Nephron (organoid): ENCODE measurements at regions not wholly inside any gene's neighbourhood (a gene's known extent, or its start where the extent isn't known, plus 50 kb on each side); places are given as distances from the start of the nearest gene placed in this dataset.

Source experiments
- H3K27ac Mint-ChIP-seq, 3 experiments: 2 replicates each; pipeline ENCODE4 v1.8.0; 2020; ENCODE audit warnings: mixed read lengths in 3 of 3, mild to moderate bottlenecking in 2 of 3, moderate library complexity in 1 of 3
- H3K27me3 Mint-ChIP-seq: 2 replicates; pipeline ENCODE4 v1.8.0; 2021; ENCODE audit warnings: low read depth, mild to moderate bottlenecking, moderate library complexity, mixed read lengths
- H3K36me3 Mint-ChIP-seq: 2 replicates; pipeline ENCODE4 v1.8.0; 2020; ENCODE audit warnings: low read depth, mixed read lengths
- H3K4me1 Mint-ChIP-seq: 2 replicates; pipeline ENCODE4 v1.8.0; 2020; ENCODE audit warnings: mixed read lengths
- H3K4me3 Mint-ChIP-seq, 3 experiments: 2 replicates each; pipeline ENCODE4 v1.8.0; 2020; ENCODE audit warnings: mild to moderate bottlenecking in 3 of 3, mixed read lengths in 3 of 3, moderate library complexity in 2 of 3
- H3K9me3 Mint-ChIP-seq: 2 replicates; pipeline ENCODE4 v1.8.0; 2020; ENCODE audit warnings: mixed read lengths
- CTCF ChIP-seq, 3 experiments: fragments of 200-600 bp; sonication (generic); IDR thresholded peaks; one replicate each; pipeline ENCODE4 v1.5.0; 2021; ENCODE audit warnings: antibody characterized with exemption in 3 of 3; ENCODE audit not compliant: unreplicated experiment in 3 of 3

GRCh38 chr13:81139987-81140386, 799.1 kb upstream of the SPRY2 start:
- no peak overlapping the region for H3K4me3 Mint-ChIP-seq
- no peaks in the 10 kb centered on the region for H3K27me3 Mint-ChIP-seq
- no peak for TF ChIP-seq CTCF (IDR thresholded peaks at IDR 0.05; ENCODE audit: unreplicated experiment in 3 of 3)
- no peaks in the 10 kb centered on the region for H3K4me1 Mint-ChIP-seq
- H3K27ac Mint-ChIP-seq: peak overlapping the region in 1 of 3 experiments; percentile 27
- no peaks in the 10 kb centered on the region for H3K36me3 Mint-ChIP-seq
- H3K9me3 Mint-ChIP-seq: no peaks in the 10 kb centered on the region

GRCh38 chr13:81138353-81138980, 797.5 kb upstream of the SPRY2 start:
- Mint-ChIP-seq H3K4me1 (no peaks in the 10 kb centered on the region), H3K36me3 (no peaks in the 10 kb centered on the region), H3K27ac (no peak overlapping the region), H3K9me3 (no peaks in the 10 kb centered on the region), H3K4me3 (no peak overlapping the region), H3K27me3 (no peaks in the 10 kb centered on the region)
- no peak for TF ChIP-seq CTCF (IDR thresholded peaks at IDR 0.05; ENCODE audit: unreplicated experiment in 3 of 3)

GRCh38 chr13:81133066-81133465, 792.1 kb upstream of the SPRY2 start:
- H3K27me3 Mint-ChIP-seq: no peaks in the 10 kb centered on the region
- no peaks in the 10 kb centered on the region for H3K4me1 Mint-ChIP-seq
- H3K9me3 Mint-ChIP-seq: peaks cover 20% of the 10 kb centered on the region
- TF ChIP-seq CTCF (IDR thresholded peaks at IDR 0.05; ENCODE audit: unreplicated experiment in 3 of 3): no peak
- peaks cover 5% of the 10 kb centered on the region for H3K36me3 Mint-ChIP-seq
- no peak overlapping the region for H3K4me3 Mint-ChIP-seq
- no peak overlapping the region for H3K27ac Mint-ChIP-seq

- Mint-ChIP-seq H3K36me3 (no peaks in the 10 kb centered on the region), H3K27me3 (no peaks in the 10 kb centered on the region), H3K9me3 (no peaks in the 10 kb centered on the region), H3K4me3 (no peak overlapping the region), H3K27ac (no peak overlapping the region), H3K4me1 (no peaks in the 10 kb centered on the region)
- TF ChIP-seq CTCF (IDR thresholded peaks at IDR 0.05; ENCODE audit: unreplicated experiment in 3 of 3): no peak
Observed at GRCh38 chr13:81117416-81117815, 776.5 kb upstream of the SPRY2 start.

GRCh38 chr13:81116461-81117282, 775.7 kb upstream of the SPRY2 start:
- no peaks in the 10 kb centered on the region for H3K4me1 Mint-ChIP-seq
- no peak overlapping the region for H3K4me3 Mint-ChIP-seq
- no peak for TF ChIP-seq CTCF (IDR thresholded peaks at IDR 0.05; ENCODE audit: unreplicated experiment in 3 of 3)
- no peaks in the 10 kb centered on the region for H3K9me3 Mint-ChIP-seq
- H3K36me3 Mint-ChIP-seq: no peaks in the 10 kb centered on the region
- no peak overlapping the region for H3K27ac Mint-ChIP-seq
- H3K27me3 Mint-ChIP-seq: no peaks in the 10 kb centered on the region
